GM21723 (cell line): ENCODE measurements at regions not wholly inside any gene's neighbourhood (a gene's known extent, or its start where the extent isn't known, plus 50 kb on each side); places are given as distances from the start of the nearest gene placed in this dataset.

Experiments used
- ATAC-seq: cut with Tn5 transposase; IDR thresholded peaks from one replicate; pipeline ENCODE4 v1.9.1; 2021; ENCODE audit warnings: mild to moderate bottlenecking, moderate library complexity; ENCODE audit not compliant: unreplicated experiment

GRCh38 chr11:95692526-95693260 is 96.9 kb downstream of the FAM76B start:
- ATAC-seq, result no peak

- ATAC-seq, result no peak
Observed at GRCh38 chr11:95690100-95690499, 99.5 kb downstream of the FAM76B start.

GRCh38 chr11:95688501-95689222 is 100.9 kb downstream of the FAM76B start:
- ATAC-seq, result peak; percentile 61

- ATAC-seq, result no peak
Observed at GRCh38 chr11:95688015-95688414, 101.6 kb downstream of the FAM76B start.

GRCh38 chr11:95686265-95686664 is 103.3 kb downstream of the FAM76B start:
- ATAC-seq, result no peak

- ATAC-seq, result no peak
Observed at GRCh38 chr11:95684701-95685100, 104.9 kb downstream of the FAM76B start.

GRCh38 chr11:95684170-95684569 is 105.4 kb downstream of the FAM76B start:
- ATAC-seq, result no peak

- ATAC-seq, result no peak
Observed at GRCh38 chr11:95682552-95682951, 107.0 kb downstream of the FAM76B start.

GRCh38 chr11:95680169-95680929 is 109.2 kb downstream of the FAM76B start:
- peak; percentile 94 for ATAC-seq

GRCh38 chr11:95678988-95679387 is 110.6 kb downstream of the FAM76B start:
- ATAC-seq, result no peak

- no peak for ATAC-seq
Observed at GRCh38 chr11:95676308-95676707, 113.3 kb downstream of the FAM76B start.

- ATAC-seq, result no peak
Observed at GRCh38 chr11:95675585-95675984, 114.0 kb downstream of the FAM76B start.

GRCh38 chr11:95674657-95675358 is 114.8 kb downstream of the FAM76B start:
- ATAC-seq, result no peak

GRCh38 chr11:95671768-95672167 is 117.8 kb downstream of the FAM76B start:
- ATAC-seq, result no peak

GRCh38 chr11:95668131-95668530 is 121.5 kb downstream of the FAM76B start:
- no peak for ATAC-seq

- ATAC-seq, result no peak
Observed at GRCh38 chr11:95661162-95661561, 128.4 kb downstream of the FAM76B start.

- ATAC-seq, result no peak
Observed at GRCh38 chr11:95660038-95660437, 129.5 kb downstream of the FAM76B start.

GRCh38 chr11:95659088-95659487 is 130.5 kb downstream of the FAM76B start:
- ATAC-seq, result no peak

GRCh38 chr11:95655536-95655935 is 134.0 kb downstream of the FAM76B start:
- ATAC-seq, result no peak

GRCh38 chr11:95653680-95654079 is 135.9 kb downstream of the FAM76B start:
- ATAC-seq, result no peak

GRCh38 chr11:95653099-95653498 is 136.5 kb downstream of the FAM76B start:
- no peak for ATAC-seq
